HepG2 (cell line): ENCODE measurements at regions not wholly inside any gene's neighbourhood (a gene's known extent, or its start where the extent isn't known, plus 50 kb on each side); places are given as distances from the start of the nearest gene placed in this dataset.
"Not testable (repeated sequence)": the region's sequence is repeated elsewhere in the genome, so short reads cannot be mapped to it uniquely, and the experiment has no call there.

Source experiments
- ATAC-seq: fragments of 200-7000 bp; cut with Tn5 transposase; 3 replicates; pipeline ENCODE4 v1.9.1; 2020; ENCODE audit warnings: mild to moderate bottlenecking, moderate library complexity
- BruUV-seq: library from RNA; stranded (reverse); fragments of 400-500 nt; replicated peaks from 2 replicates; lab custom pipeline; 2021; lab: Mats Ljungman, UMichigan
- CTCF ChIA-PET: fragments of 300-600 bp; formaldehyde crosslinking; extraction: SDS; loops from one replicate; lab custom pipeline; 2021; ENCODE audit warnings: low total read pairs, inconsistent platforms, low intra/inter-chr PET ratio; lab: Yijun Ruan, JAX
- POLR2A ChIA-PET: fragments of 350-600 bp; sonication (Branson Sonifier 250); formaldehyde crosslinking; loops from one replicate; lab custom pipeline; 2020; ENCODE audit warnings: antibody characterized with exemption, inconsistent platforms; lab: Yijun Ruan, JAX
- DNase-seq: peaks from one replicate; pipeline ENCODE4 v3.0.0-alpha.2; 2015; ENCODE audit warnings: low spot score
- FAIRE-seq: peaks from 3 replicates; lab custom pipeline; 2011; peaks lifted over from hg19 to GRCh38; lab: Jason Lieb, UNC
- H2AFZ ChIP-seq: one replicate; pipeline ENCODE4 v1.6.1; 2011; ENCODE audit warnings: low read length, inconsistent platforms
- H3K27ac ChIP-seq: fragments of 300-600 bp; 3 replicates; pipeline ENCODE4 v1.8.0; 2011; ENCODE audit warnings: mixed run types, mild to moderate bottlenecking, mixed read lengths, low read length, inconsistent platforms; ENCODE audit not compliant: insufficient read depth; ENCODE audit errors: extremely low read length
- H3K27me3 ChIP-seq, 2 experiments: fragments of 200-600 bp in 1 of 2; 2 replicates in 1 of 2; 3 replicates in 1 of 2; pipeline versions ENCODE4 v1.6.0 to v1.8.0; 2011; ENCODE audit warnings: low read length in 2 of 2, mild to moderate bottlenecking in 2 of 2, moderate library complexity in 2 of 2, inconsistent platforms in 1 of 2; ENCODE audit not compliant: insufficient read depth in 2 of 2, control insufficient read depth in 1 of 2
- H3K36me3 ChIP-seq, 2 experiments: fragments of 200-600 bp in 1 of 2; replicated peaks in 1 of 2; 2 replicates in 1 of 2; 3 replicates in 1 of 2; pipeline versions ENCODE4 v1.5.1 to v1.8.0; 2011; ENCODE audit warnings: low read length in 2 of 2, inconsistent platforms in 1 of 2; ENCODE audit not compliant: insufficient read depth in 2 of 2, control insufficient read depth in 1 of 2
- H3K4me1 ChIP-seq: 2 replicates; pipeline ENCODE4 v1.5.1; 2012; ENCODE audit warnings: low read length, inconsistent platforms; ENCODE audit not compliant: insufficient read depth
- H3K4me2 ChIP-seq: 2 replicates; pipeline ENCODE4 v1.6.0; 2011; ENCODE audit warnings: low read depth, low read length, inconsistent platforms
- H3K4me3 ChIP-seq, 3 experiments: fragments of 200-600 bp in 1 of 3; sonication (generic), shearing (Covaris generic) in 1 of 3; replicated peaks in 1 of 3; 2 replicates each; pipeline ENCODE4 v1.5.1; 2011 to 2016; ENCODE audit warnings: low read length in 3 of 3, inconsistent platforms in 2 of 3, low read depth in 2 of 3, mild to moderate bottlenecking in 2 of 3, control low read depth in 1 of 3, mixed read lengths in 1 of 3; ENCODE audit not compliant: insufficient read depth in 1 of 3
- H3K79me2 ChIP-seq: one replicate; pipeline ENCODE4 v1.6.1; 2011; ENCODE audit warnings: low read length, inconsistent platforms; ENCODE audit not compliant: insufficient read depth
- H3K9ac ChIP-seq: 2 replicates; pipeline ENCODE4 v1.6.0; 2011; ENCODE audit warnings: mild to moderate bottlenecking, low read depth, low read length, inconsistent platforms; ENCODE audit not compliant: insufficient read depth
- H3K9me3 ChIP-seq: 2 replicates; pipeline ENCODE4 v1.5.1; 2012; ENCODE audit warnings: mild to moderate bottlenecking, low read length
- H4K20me1 ChIP-seq: 2 replicates; pipeline ENCODE4 v1.6.0; 2011; ENCODE audit warnings: inconsistent platforms, mild to moderate bottlenecking, low read length, moderate library complexity; ENCODE audit not compliant: insufficient read depth
- CTCF ChIP-seq: sonication (generic); formaldehyde crosslinking; IDR thresholded peaks from 2 replicates; pipeline ENCODE4 v1.5.0; 2020; ENCODE audit warnings: mild to moderate bottlenecking, missing genetic modification reagents, moderate library complexity
- DRAP1 ChIP-seq: IDR thresholded peaks from 2 replicates; pipeline ENCODE4 v1.6.1; 2016; ENCODE audit warnings: missing genetic modification reagents, missing compliant biosample characterization
- HIC2 ChIP-seq: sonication (generic); formaldehyde crosslinking; IDR thresholded peaks from 2 replicates; pipeline ENCODE4 v1.9.0; 2022; ENCODE audit warnings: low read depth, missing genetic modification reagents
- KDM6A ChIP-seq: IDR thresholded peaks from 2 replicates; pipeline ENCODE4 v1.6.1; 2016; ENCODE audit warnings: low read depth
- ZNF225 ChIP-seq: sonication (generic); formaldehyde crosslinking; IDR thresholded peaks from 2 replicates; pipeline ENCODE4 v1.4.0; 2020; ENCODE audit warnings: mild to moderate bottlenecking, missing genetic modification reagents
- ZNF550 ChIP-seq: sonication (generic); formaldehyde crosslinking; IDR thresholded peaks from 2 replicates; pipeline ENCODE4 v1.4.0; 2020; ENCODE audit warnings: mild to moderate bottlenecking, missing genetic modification reagents, borderline replicate concordance
- ZNF788 ChIP-seq: sonication (generic); formaldehyde crosslinking; IDR thresholded peaks from 2 replicates; pipeline ENCODE4 v1.5.0; 2020; ENCODE audit warnings: mild to moderate bottlenecking, missing genetic modification reagents, borderline replicate concordance
- ZNF800 ChIP-seq: sonication (generic); formaldehyde crosslinking; IDR thresholded peaks from 2 replicates; pipeline ENCODE4 v1.4.0; 2020; ENCODE audit warnings: missing genetic modification reagents
- WGBS: methylation state at CpG from one replicate; pipeline ENCODE4 v1.1.6; 2017; ENCODE audit warnings: low lambda C conversion rate; 5-methylcytosine and 5-hydroxymethylcytosine counted together
- in situ Hi-C: cut with HindIII; loops from 2 replicates; pipeline ENCODE4 v1.10.0; 2017; ENCODE audit warnings: low pct_unique_long_range_greater_than_20kb; ENCODE audit not compliant: extremely low pct_ligation_motif_present
- intact Hi-C: fragments of 100-400 bp; cut with micrococcal nuclease; formaldehyde crosslinking; loops from one replicate; pipeline ENCODE4 v1.10.0; 2022; ENCODE audit not compliant: unreplicated experiment

GRCh38 chr13:80695841-80696240 lies 354.9 kb upstream of the SPRY2 start (continued):
- no peak for TF ChIP-seq CTCF
- TF ChIP-seq DRAP1: no peak
- TF ChIP-seq ZNF788 (CRISPR knock-in tag): no peak
- TF ChIP-seq ZNF225 (CRISPR knock-in tag): no peak
- no peak for TF ChIP-seq KDM6A
- TF ChIP-seq ZNF550: no peak
- no peak for TF ChIP-seq ZNF800 (CRISPR knock-in tag)
- TF ChIP-seq HIC2 (CRISPR knock-in tag): no peak

- intact Hi-C loops, H3K27ac ChIP-seq, BruUV-seq, H3K27me3 ChIP-seq, H3K36me3 ChIP-seq, H3K4me2 ChIP-seq, DNase-seq, H3K4me1 ChIP-seq, in situ Hi-C loops, H4K20me1 ChIP-seq, CTCF ChIA-PET, H3K4me3 ChIP-seq, FAIRE-seq, POLR2A ChIA-PET, H2AFZ ChIP-seq, H3K79me2 ChIP-seq, H3K9ac ChIP-seq, ATAC-seq: not testable (repeated sequence)
- WGBS: 3% methylated on average over 2 of the region's 2 CpGs
- H3K9me3 ChIP-seq: peaks cover 66% of the 10 kb centered on the region
Measured at GRCh38 chr13:80691814-80692213, 350.9 kb upstream of the SPRY2 start.
